Inflammatory macrophage treated with lipopolysaccharide for 4 hours (primary cell): ENCODE measurements at regions not wholly inside any gene's neighbourhood (a gene's known extent, or its start where the extent isn't known, plus 50 kb on each side); places are given as distances from the start of the nearest gene placed in this dataset.

Experiments used
- DNase-seq: peaks from one replicate; pipeline ENCODE4 v3.0.0-alpha.2; 2020

GRCh38 chr1:201612645-201613044 lies 73.7 kb downstream of the NAV1 start:
- no peak for DNase-seq

GRCh38 chr1:201614262-201615015 lies 75.5 kb downstream of the NAV1 start:
- no peak for DNase-seq

- no peak for DNase-seq
These were observed 78.2 kb downstream of the NAV1 start for GRCh38 chr1:201617157-201617556.

GRCh38 chr1:201618389-201618788 lies 79.5 kb downstream of the NAV1 start:
- no peak for DNase-seq

GRCh38 chr1:201618905-201619304 lies 80.0 kb downstream of the NAV1 start:
- DNase-seq: no peak

GRCh38 chr1:201619513-201619912 lies 80.6 kb downstream of the NAV1 start:
- no peak for DNase-seq

- no peak for DNase-seq
These were observed 83.4 kb downstream of the NAV1 start for GRCh38 chr1:201622353-201622752.

- DNase-seq: no peak
These were observed 83.9 kb downstream of the NAV1 start for GRCh38 chr1:201622824-201623223.

GRCh38 chr1:201624741-201625225 lies 85.9 kb downstream of the NAV1 start:
- DNase-seq: no peak

GRCh38 chr1:201625226-201625761 lies 86.4 kb downstream of the NAV1 start:
- no peak for DNase-seq

GRCh38 chr1:201625851-201626251 lies 86.9 kb downstream of the NAV1 start:
- DNase-seq: no peak

GRCh38 chr1:201626629-201627275 lies 87.8 kb downstream of the NAV1 start:
- peak; percentile 8 for DNase-seq

- DNase-seq: no peak
These were observed 89.6 kb downstream of the NAV1 start for GRCh38 chr1:201628490-201628889.

- DNase-seq: no peak
These were observed 91.7 kb downstream of the NAV1 start for GRCh38 chr1:201630582-201630981.

- DNase-seq: no peak
These were observed 92.1 kb downstream of the NAV1 start for GRCh38 chr1:201631037-201631436.

GRCh38 chr1:201632364-201632952 lies 93.5 kb downstream of the NAV1 start:
- DNase-seq: no peak

GRCh38 chr1:201633297-201633696 lies 94.4 kb downstream of the NAV1 start:
- no peak for DNase-seq

- no peak for DNase-seq
These were observed 94.9 kb downstream of the NAV1 start for GRCh38 chr1:201633811-201634210.

GRCh38 chr1:201634261-201634660 lies 95.3 kb downstream of the NAV1 start:
- DNase-seq: no peak

- DNase-seq: no peak
These were observed 97.2 kb downstream of the NAV1 start for GRCh38 chr1:201636097-201636496.

- no peak for DNase-seq
These were observed 97.6 kb downstream of the NAV1 start for GRCh38 chr1:201636510-201636971.

- no peak for DNase-seq
These were observed 98.6 kb downstream of the NAV1 start for GRCh38 chr1:201637282-201638079.

- DNase-seq: no peak
These were observed 100.5 kb downstream of the NAV1 start for GRCh38 chr1:201639391-201639790.
